ENCODE measurements at regions not wholly inside any gene's neighbourhood (a gene's known extent, or its start where the extent isn't known, plus 50 kb on each side); places are given as distances from the start of the nearest gene placed in this dataset.

- TF ChIP-seq CTCF (optimal IDR thresholded peaks at IDR 0.05 in 1 of 3, IDR thresholded peaks at IDR 0.05 in 1 of 3, conservative IDR thresholded peaks at IDR 0.05 in 1 of 3; ENCODE audit: extremely low read depth in 1 of 3, insufficient read depth in 2 of 3, low read length in 3 of 3): no peak
- no peak for TF ChIP-seq EZH2 (IDR thresholded peaks at IDR 0.05; ENCODE audit: low read length)
Measured at GRCh38 chr3:87548271-87548670, 271.9 kb upstream of the POU1F1 start.

Data from keratinocyte (primary cell).